ENCODE measurements at regions not wholly inside any gene's neighbourhood (a gene's known extent, or its start where the extent isn't known, plus 50 kb on each side); places are given as distances from the start of the nearest gene placed in this dataset.

DNA sequence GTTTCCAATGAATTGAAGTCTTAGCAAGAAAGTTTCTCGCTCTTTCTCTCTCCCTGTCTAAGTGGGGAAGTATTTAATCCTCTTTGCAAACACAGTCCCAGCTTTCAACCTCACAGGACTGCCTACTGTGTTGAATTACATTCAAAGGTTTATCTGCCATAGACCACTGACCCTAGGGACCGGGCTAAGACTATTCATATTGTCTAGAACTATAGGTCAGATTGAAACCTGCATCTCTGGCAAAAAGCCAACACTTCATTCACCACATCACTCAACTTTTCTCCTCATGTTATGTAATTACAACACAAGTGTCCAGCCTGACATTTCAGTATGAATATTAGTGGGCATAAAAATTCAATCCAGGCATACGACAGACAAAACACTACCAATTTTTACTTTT is 314.7 kb upstream of the RSPO3 start:
- H3K27me3 ChIP-seq: no peaks in the 10 kb centered on the region
- 59 to 73% methylated on average over 3 of the region's 3 CpGs for WGBS, 2 donors
- no peak overlapping the region for H3K4me3 ChIP-seq
- intact Hi-C loops (cut with DNase I): loop anchor here (5.0 kb wide), 1 partner anchor 314 kb away; the partner anchor contains the start of gene RSPO3
- no peak for DNase-seq
- no peaks in the 10 kb centered on the region for H3K4me1 ChIP-seq
- H3K9me3 ChIP-seq: no peaks in the 10 kb centered on the region
- no peak for TF ChIP-seq EP300 (IDR thresholded peaks at IDR 0.05)
- no peak overlapping the region for H3K27ac ChIP-seq
- no peaks in the 10 kb centered on the region for H3K36me3 ChIP-seq

DNA sequence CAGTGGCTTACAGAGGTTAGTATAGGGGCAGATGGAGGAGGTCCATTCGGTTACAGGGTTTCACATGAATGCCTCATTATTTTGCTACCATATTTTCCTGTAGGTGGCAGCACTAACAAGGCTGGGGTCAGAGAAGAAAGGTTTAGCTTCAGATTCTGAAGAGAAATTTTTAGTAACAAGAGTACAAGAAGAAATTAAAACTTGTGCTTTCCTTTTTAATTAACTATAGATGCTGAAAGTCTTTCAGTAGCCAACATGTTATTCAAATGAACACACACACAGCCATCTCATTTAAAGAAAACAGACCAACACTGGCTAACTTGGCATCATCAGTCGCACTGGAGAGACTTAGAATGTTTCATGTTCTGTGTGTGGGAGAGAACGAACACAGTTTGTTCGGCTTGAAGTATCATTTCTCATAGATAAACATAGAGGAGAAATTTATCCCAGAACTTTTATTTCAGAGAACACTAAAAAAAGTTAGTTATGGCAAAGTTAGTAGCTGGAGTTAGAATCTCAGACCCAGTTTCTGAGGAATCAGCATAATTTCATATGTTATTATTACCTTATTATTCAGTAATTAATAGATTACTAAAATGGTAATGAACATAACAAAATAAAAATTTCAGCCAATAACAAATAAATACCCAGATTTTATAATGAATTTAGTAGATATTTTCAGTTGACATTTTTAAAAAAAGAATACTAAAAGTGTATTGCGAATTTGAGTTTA is 314.0 kb upstream of the RSPO3 start:
- intact Hi-C loops (cut with DNase I): loop anchor here (5.0 kb wide), 1 partner anchor 313 kb away; the partner anchor contains the start of gene RSPO3
- Histone ChIP-seq H3K36me3 (no peaks in the 10 kb centered on the region), H3K4me3 (no peak overlapping the region), H3K4me1 (no peaks in the 10 kb centered on the region), H3K27ac (no peak overlapping the region), H3K9me3 (no peaks in the 10 kb centered on the region), H3K27me3 (no peaks in the 10 kb centered on the region)
- TF ChIP-seq EP300 (IDR thresholded peaks at IDR 0.05) (no peak), POLR2A (IDR thresholded peaks at IDR 0.05) (no peak), POLR2AphosphoS5 (IDR thresholded peaks at IDR 0.05) (no peak)
- TF ChIP-seq, protein P1, sequence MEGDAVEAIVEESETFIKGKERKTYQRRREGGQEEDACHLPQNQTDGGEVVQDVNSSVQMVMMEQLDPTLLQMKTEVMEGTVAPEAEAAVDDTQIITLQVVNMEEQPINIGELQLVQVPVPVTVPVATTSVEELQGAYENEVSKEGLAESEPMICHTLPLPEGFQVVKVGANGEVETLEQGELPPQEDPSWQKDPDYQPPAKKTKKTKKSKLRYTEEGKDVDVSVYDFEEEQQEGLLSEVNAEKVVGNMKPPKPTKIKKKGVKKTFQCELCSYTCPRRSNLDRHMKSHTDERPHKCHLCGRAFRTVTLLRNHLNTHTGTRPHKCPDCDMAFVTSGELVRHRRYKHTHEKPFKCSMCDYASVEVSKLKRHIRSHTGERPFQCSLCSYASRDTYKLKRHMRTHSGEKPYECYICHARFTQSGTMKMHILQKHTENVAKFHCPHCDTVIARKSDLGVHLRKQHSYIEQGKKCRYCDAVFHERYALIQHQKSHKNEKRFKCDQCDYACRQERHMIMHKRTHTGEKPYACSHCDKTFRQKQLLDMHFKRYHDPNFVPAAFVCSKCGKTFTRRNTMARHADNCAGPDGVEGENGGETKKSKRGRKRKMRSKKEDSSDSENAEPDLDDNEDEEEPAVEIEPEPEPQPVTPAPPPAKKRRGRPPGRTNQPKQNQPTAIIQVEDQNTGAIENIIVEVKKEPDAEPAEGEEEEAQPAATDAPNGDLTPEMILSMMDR (IDR thresholded peaks at IDR 0.05): peak; percentile 13 to 70 (median 42)
- WGBS, 2 donors: 59 to 63% methylated on average over 5 of the region's 5 CpGs
- no peak for DNase-seq

GRCh38 chr6:126805861-126806260 is 312.6 kb upstream of the RSPO3 start:
- Histone ChIP-seq H3K27me3 (no peaks in the 10 kb centered on the region), H3K27ac (no peak overlapping the region), H3K9me3 (no peaks in the 10 kb centered on the region), H3K36me3 (no peaks in the 10 kb centered on the region), H3K4me3 (no peak overlapping the region), H3K4me1 (peaks cover 0 to 5% (median 1%) of the 10 kb centered on the region in 4 donors)
- DNase-seq: no peak
- WGBS, 2 donors: 44 to 63% methylated on average over 1 of the region's 1 CpG
- intact Hi-C loops (cut with DNase I): no loop called here
- TF ChIP-seq EP300 (IDR thresholded peaks at IDR 0.05): no peak
- no peak for TF ChIP-seq POLR2AphosphoS5 (IDR thresholded peaks at IDR 0.05)
- TF ChIP-seq POLR2A (IDR thresholded peaks at IDR 0.05): no peak

GRCh38 chr6:126807876-126808275 is 310.6 kb upstream of the RSPO3 start:
- no peak for TF ChIP-seq POLR2A (IDR thresholded peaks at IDR 0.05)
- no peak for TF ChIP-seq EP300 (IDR thresholded peaks at IDR 0.05)
- TF ChIP-seq POLR2AphosphoS5 (IDR thresholded peaks at IDR 0.05): no peak
- TF ChIP-seq, protein P1 (IDR thresholded peaks at IDR 0.05): no peak
- H3K4me1 ChIP-seq: peaks cover 0 to 21% (median 15%) of the 10 kb centered on the region in 4 donors
- 90% methylated on average over 1 of the region's 1 CpG for WGBS, 2 donors
- DNase-seq: no peak
- intact Hi-C loops (cut with DNase I): no loop called here
- no peaks in the 10 kb centered on the region for H3K27me3 ChIP-seq
- no peak overlapping the region for H3K27ac ChIP-seq
- H3K4me3 ChIP-seq: no peak overlapping the region
- no peaks in the 10 kb centered on the region for H3K36me3 ChIP-seq
- H3K9me3 ChIP-seq: no peaks in the 10 kb centered on the region

DNA sequence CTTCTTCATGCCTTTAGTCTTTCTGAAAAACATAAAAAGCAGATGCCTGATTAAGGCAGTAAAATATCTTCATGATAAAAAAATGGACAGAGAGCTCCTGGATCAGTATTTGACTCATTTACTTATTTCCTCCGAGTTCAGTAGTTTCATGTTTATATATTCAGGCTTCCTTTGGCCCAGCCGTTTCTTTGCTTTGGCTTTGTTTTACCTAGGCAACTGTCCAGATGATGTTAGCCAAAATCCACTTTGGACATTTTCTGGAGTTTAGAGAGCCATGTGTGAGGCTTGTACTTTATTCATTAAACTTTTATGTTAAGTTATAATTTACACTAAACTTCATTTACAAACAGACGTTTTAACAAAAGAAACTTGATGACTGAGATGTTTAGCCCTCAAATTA is 307.1 kb upstream of the RSPO3 start:
- peak overlapping the region in 1 of 4 donors; percentile 5 for H3K27ac ChIP-seq
- H3K27me3 ChIP-seq: no peaks in the 10 kb centered on the region
- peaks cover 0 to 21% (median 16%) of the 10 kb centered on the region in 4 donors for H3K4me1 ChIP-seq
- peak; percentile 62 for DNase-seq
- 30 to 61% methylated on average over 3 of the region's 3 CpGs for WGBS, 2 donors
- H3K9me3 ChIP-seq: no peaks in the 10 kb centered on the region
- TF ChIP-seq, protein P1 (IDR thresholded peaks at IDR 0.05): no peak
- TF ChIP-seq EP300 (IDR thresholded peaks at IDR 0.05) (no peak), POLR2AphosphoS5 (IDR thresholded peaks at IDR 0.05) (no peak), POLR2A (IDR thresholded peaks at IDR 0.05) (no peak)
- intact Hi-C loops (cut with DNase I): no loop called here
- H3K4me3 ChIP-seq: no peak overlapping the region
- H3K36me3 ChIP-seq: no peaks in the 10 kb centered on the region
